ENCODE measurements at regions not wholly inside any gene's neighbourhood (a gene's known extent, or its start where the extent isn't known, plus 50 kb on each side); places are given as distances from the start of the nearest gene placed in this dataset.

- H3K27ac ChIP-seq, result no peak overlapping the region
- no peak overlapping the region for H3K4me2 ChIP-seq
- H3K4me1 ChIP-seq, result no peaks in the 10 kb centered on the region
- H3K27me3 ChIP-seq, result no peaks in the 10 kb centered on the region
- no peak overlapping the region for H3K4me3 ChIP-seq
- H3K9me3 ChIP-seq (replicated peaks in 1 of 11), result peaks cover 0 to 16% (median 5%) of the 10 kb centered on the region in 11 experiments; a peak in 7 of 22 replicates
- no peak overlapping the region for H3K9ac ChIP-seq
- H3K36me3 ChIP-seq, result no peaks in the 10 kb centered on the region
- TF ChIP-seq Cebpa-rat (IDR thresholded peaks at IDR 0.05), result no peak
- no peaks in the 10 kb centered on the region for H4K20me1 ChIP-seq
These were observed 830.5 kb downstream of the IGSF11 start for GRCh38 chr3:118204052-118204656.

GRCh38 chr3:118207271-118207670 is 827.4 kb downstream of the IGSF11 start:
- peaks cover 0 to 7% (median 3%) of the 10 kb centered on the region in 11 experiments; a peak in 4 of 22 replicates for H3K9me3 ChIP-seq (replicated peaks in 1 of 11)
- H3K4me2 ChIP-seq, result no peak overlapping the region
- no peak overlapping the region for H3K27ac ChIP-seq
- no peaks in the 10 kb centered on the region for H4K20me1 ChIP-seq
- H3K4me1 ChIP-seq, result no peaks in the 10 kb centered on the region
- no peak overlapping the region for H3K4me3 ChIP-seq
- H3K27me3 ChIP-seq, result no peaks in the 10 kb centered on the region
- H3K9ac ChIP-seq, result no peak overlapping the region
- H3K36me3 ChIP-seq, result no peaks in the 10 kb centered on the region
- no peak for TF ChIP-seq Cebpa-rat (IDR thresholded peaks at IDR 0.05)

DNA sequence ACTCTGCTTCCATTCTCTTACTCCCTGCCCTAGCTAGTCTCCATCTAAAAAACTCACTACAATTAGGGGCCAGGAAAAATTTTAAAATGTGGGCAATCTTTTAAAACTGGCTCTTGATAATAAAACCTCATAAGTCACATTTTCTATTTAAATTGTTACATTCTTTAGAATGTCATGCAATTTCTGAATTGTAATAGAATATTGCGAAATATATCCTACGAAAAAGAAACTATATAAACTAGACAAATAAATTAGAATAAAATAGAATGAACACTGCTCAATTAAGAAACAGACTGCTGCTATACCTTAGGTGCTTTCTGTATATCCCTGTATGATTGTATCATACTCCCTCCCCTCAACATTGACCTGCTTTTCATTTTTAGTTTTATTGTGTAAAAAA is 826.0 kb downstream of the IGSF11 start:
- TF ChIP-seq Cebpa-rat (IDR thresholded peaks at IDR 0.05), result peak in 5 of 11 experiments; percentile 25 to 75 (median 54); a peak in 6 of 22 replicates
- H3K27me3 ChIP-seq, result no peaks in the 10 kb centered on the region
- H3K4me2 ChIP-seq, result no peak overlapping the region
- H3K9me3 ChIP-seq (replicated peaks in 1 of 11), result no peaks in the 10 kb centered on the region
- no peak overlapping the region for H3K27ac ChIP-seq
- no peaks in the 10 kb centered on the region for H4K20me1 ChIP-seq
- no peaks in the 10 kb centered on the region for H3K36me3 ChIP-seq
- no peak overlapping the region for H3K4me3 ChIP-seq
- H3K4me1 ChIP-seq, result no peaks in the 10 kb centered on the region
- no peak overlapping the region for H3K9ac ChIP-seq

GRCh38 chr3:118213892-118214291 is 820.8 kb downstream of the IGSF11 start:
- no peaks in the 10 kb centered on the region for H3K27me3 ChIP-seq
- H3K4me2 ChIP-seq, result no peak overlapping the region
- H4K20me1 ChIP-seq, result no peaks in the 10 kb centered on the region
- H3K27ac ChIP-seq, result no peak overlapping the region
- no peaks in the 10 kb centered on the region for H3K36me3 ChIP-seq
- no peaks in the 10 kb centered on the region for H3K4me1 ChIP-seq
- H3K4me3 ChIP-seq, result no peak overlapping the region
- TF ChIP-seq Cebpa-rat (IDR thresholded peaks at IDR 0.05), result no peak
- no peaks in the 10 kb centered on the region for H3K9me3 ChIP-seq (replicated peaks in 1 of 11)
- no peak overlapping the region for H3K9ac ChIP-seq

DNA sequence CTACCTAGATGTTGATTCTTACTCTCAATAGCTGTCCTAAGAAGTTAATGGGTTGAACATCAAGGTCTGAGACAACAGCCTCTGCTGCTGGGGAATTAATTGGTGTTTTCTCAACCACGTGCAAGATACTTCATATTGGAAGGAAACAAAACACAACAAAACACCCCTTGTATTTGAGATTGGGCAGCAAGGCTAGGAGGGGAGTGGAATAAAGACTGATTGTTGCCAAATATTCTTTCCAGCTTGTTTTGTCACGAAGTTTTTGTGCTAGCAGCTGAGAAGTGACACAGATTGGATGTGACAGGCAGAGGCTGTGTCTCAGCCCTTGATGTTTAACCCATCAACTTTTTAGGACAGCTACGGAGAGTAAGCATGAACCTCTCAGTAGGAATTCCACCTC is 808.4 kb downstream of the IGSF11 start:
- Histone ChIP-seq H3K9me3 (replicated peaks in 1 of 11) (peaks cover 4 to 15% (median 6%) of the 10 kb centered on the region in 11 experiments; a peak in 15 of 22 replicates), H3K4me1 (peaks cover 0 to 4% (median 0%) of the 10 kb centered on the region in 10 experiments; a peak in 1 of 20 replicates), H3K27ac (no peak overlapping the region), H4K20me1 (no peaks in the 10 kb centered on the region), H3K27me3 (no peaks in the 10 kb centered on the region), H3K4me2 (no peak overlapping the region), H3K36me3 (no peaks in the 10 kb centered on the region), H3K9ac (no peak overlapping the region), H3K4me3 (no peak overlapping the region)
- TF ChIP-seq Cebpa-rat (IDR thresholded peaks at IDR 0.05), result no peak

- peaks cover 0 to 4% (median 0%) of the 10 kb centered on the region in 10 experiments; a peak in 1 of 20 replicates for H3K4me1 ChIP-seq
- H3K27me3 ChIP-seq, result no peaks in the 10 kb centered on the region
- no peak for TF ChIP-seq Cebpa-rat (IDR thresholded peaks at IDR 0.05)
- H4K20me1 ChIP-seq, result no peaks in the 10 kb centered on the region
- no peak overlapping the region for H3K9ac ChIP-seq
- no peak overlapping the region for H3K4me3 ChIP-seq
- H3K27ac ChIP-seq, result no peak overlapping the region
- H3K4me2 ChIP-seq, result no peak overlapping the region
- peaks cover 0 to 5% (median 0%) of the 10 kb centered on the region in 11 experiments; a peak in 2 of 22 replicates for H3K9me3 ChIP-seq (replicated peaks in 1 of 11)
- H3K36me3 ChIP-seq, result no peaks in the 10 kb centered on the region
These were observed 807.5 kb downstream of the IGSF11 start for GRCh38 chr3:118227191-118227590.

DNA sequence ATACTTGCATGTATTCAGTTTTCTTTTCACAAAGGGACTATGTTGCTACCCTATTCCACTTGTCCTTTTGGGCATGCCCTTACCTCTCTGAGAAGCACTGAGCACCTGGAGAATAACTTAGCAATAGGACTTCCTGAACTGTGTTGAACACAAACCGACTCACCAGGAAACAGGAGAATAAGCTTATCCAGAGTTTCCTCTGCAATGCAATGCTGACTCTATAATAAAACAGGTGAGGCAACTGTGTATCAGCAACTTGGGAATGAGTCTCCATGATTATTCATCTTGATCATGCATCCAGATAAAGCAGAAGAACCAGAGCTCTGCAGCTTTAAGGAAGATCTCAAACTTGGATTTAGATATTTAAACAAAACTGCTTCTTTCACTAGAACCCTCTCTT is 806.5 kb downstream of the IGSF11 start:
- Histone ChIP-seq H3K4me3 (no peak overlapping the region), H3K9ac (no peak overlapping the region), H3K4me2 (no peak overlapping the region), H3K4me1 (peaks cover 0 to 4% (median 0%) of the 10 kb centered on the region in 10 experiments; a peak in 1 of 20 replicates), H3K27me3 (no peaks in the 10 kb centered on the region), H3K27ac (no peak overlapping the region), H4K20me1 (no peaks in the 10 kb centered on the region), H3K36me3 (no peaks in the 10 kb centered on the region), H3K9me3 (replicated peaks in 1 of 11) (no peaks in the 10 kb centered on the region)
- no peak for TF ChIP-seq Cebpa-rat (IDR thresholded peaks at IDR 0.05)

GRCh38 chr3:118229196-118229595 is 805.5 kb downstream of the IGSF11 start:
- no peak overlapping the region for H3K9ac ChIP-seq
- H3K9me3 ChIP-seq (replicated peaks in 1 of 11), result no peaks in the 10 kb centered on the region
- no peak overlapping the region for H3K27ac ChIP-seq
- H3K36me3 ChIP-seq, result no peaks in the 10 kb centered on the region
- no peaks in the 10 kb centered on the region for H3K27me3 ChIP-seq
- no peak overlapping the region for H3K4me3 ChIP-seq
- TF ChIP-seq Cebpa-rat (IDR thresholded peaks at IDR 0.05), result no peak
- no peak overlapping the region for H3K4me2 ChIP-seq
- H3K4me1 ChIP-seq, result peaks cover 0 to 4% (median 0%) of the 10 kb centered on the region in 10 experiments; a peak in 1 of 20 replicates
- H4K20me1 ChIP-seq, result no peaks in the 10 kb centered on the region

DNA sequence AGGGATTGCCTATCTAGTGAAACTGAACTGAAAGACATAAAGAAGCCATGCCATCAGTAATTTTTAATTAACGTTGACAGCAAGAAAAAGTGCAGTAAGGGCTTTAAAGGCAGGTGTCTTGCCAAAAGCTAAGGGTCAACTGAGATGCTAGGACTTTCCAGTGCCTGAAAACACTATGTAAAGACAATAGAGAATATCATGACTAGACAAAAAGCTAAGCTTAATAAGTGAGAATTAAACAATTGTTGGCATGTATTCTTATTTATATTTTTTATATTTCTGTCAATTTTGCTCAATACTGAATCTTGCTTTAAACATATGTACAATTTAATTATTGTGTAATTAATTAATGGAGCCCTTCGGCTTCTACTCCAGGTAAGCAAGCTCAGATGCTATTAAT is 803.1 kb downstream of the IGSF11 start:
- TF ChIP-seq Cebpa-rat (IDR thresholded peaks at IDR 0.05), result no peak
- no peaks in the 10 kb centered on the region for H3K9me3 ChIP-seq (replicated peaks in 1 of 11)
- H3K9ac ChIP-seq, result no peak overlapping the region
- H3K4me1 ChIP-seq, result peaks cover 0 to 4% (median 0%) of the 10 kb centered on the region in 10 experiments; a peak in 1 of 20 replicates
- H3K27me3 ChIP-seq, result no peaks in the 10 kb centered on the region
- H3K36me3 ChIP-seq, result no peaks in the 10 kb centered on the region
- no peaks in the 10 kb centered on the region for H4K20me1 ChIP-seq
- H3K27ac ChIP-seq, result no peak overlapping the region
- H3K4me3 ChIP-seq, result no peak overlapping the region
- no peak overlapping the region for H3K4me2 ChIP-seq

- Histone ChIP-seq H3K9me3 (replicated peaks in 1 of 11) (no peaks in the 10 kb centered on the region), H3K9ac (no peak overlapping the region), H3K4me2 (no peak overlapping the region), H3K27me3 (no peaks in the 10 kb centered on the region), H3K4me1 (no peaks in the 10 kb centered on the region), H4K20me1 (no peaks in the 10 kb centered on the region), H3K27ac (no peak overlapping the region), H3K4me3 (no peak overlapping the region), H3K36me3 (no peaks in the 10 kb centered on the region)
- TF ChIP-seq Cebpa-rat (IDR thresholded peaks at IDR 0.05), result no peak
These were observed 795.4 kb downstream of the IGSF11 start for GRCh38 chr3:118239253-118239652.
